HCT116 (cell line): ENCODE measurements at regions not wholly inside any gene's neighbourhood (a gene's known extent, or its start where the extent isn't known, plus 50 kb on each side); places are given as distances from the start of the nearest gene placed in this dataset.

Source experiments
- ATAC-seq: fragments of 200-7000 bp; cut with Tn5 transposase; 2 replicates; pipeline ENCODE4 v1.9.1; 2020; ENCODE audit warnings: mild to moderate bottlenecking, moderate library complexity
- BruUV-seq: library from RNA; stranded (reverse); fragments of 400-500 nt; replicated peaks from 2 replicates; lab custom pipeline; 2021; lab: Mats Ljungman, UMichigan
- CTCF ChIA-PET: fragments of 300-600 bp; sonication (Branson Sonifier 250); formaldehyde crosslinking; loops from one replicate; lab custom pipeline; 2021; ENCODE audit warnings: antibody characterized with exemption; lab: Charles Lee
- POLR2A ChIA-PET: fragments of 300-600, 350-600 bp; sonication (Branson Sonifier 250); formaldehyde crosslinking; loops from one replicate; lab custom pipeline; 2021; ENCODE audit warnings: antibody characterized with exemption; lab: Charles Lee
- RAD21 ChIA-PET, 2 experiments: fragments of 300-600 bp; sonication (Branson Sonifier 250); formaldehyde crosslinking; loops; one replicate each; lab custom pipeline; 2023; ENCODE audit warnings: low total read pairs in 2 of 2; ENCODE audit not compliant: uncharacterized antibody in 2 of 2, unreplicated experiment in 2 of 2, low non-redundant PET in 1 of 2; lab: Charles Lee
- DNase-seq: peaks from one replicate; pipeline ENCODE4 v3.0.0-alpha.2; 2010; ENCODE audit warnings: low read depth, low spot score
- H2AFZ ChIP-seq: fragments of 200-600 bp; shearing (Covaris generic), sonication (generic); 2 replicates; pipeline ENCODE4 v1.6.1; 2017; ENCODE audit warnings: low read depth, mixed run types, mixed read lengths, antibody characterized with exemption, low read length; ENCODE audit not compliant: poor library complexity, severe bottlenecking
- H3K27ac ChIP-seq: 2 replicates; pipeline ENCODE4 v1.5.1; 2012; ENCODE audit warnings: low read depth, low read length
- H3K27me3 ChIP-seq: fragments of 200-600 bp; sonication (generic); 2 replicates; pipeline ENCODE4 v1.6.1; 2016; ENCODE audit warnings: mixed run types, low read length, mixed read lengths; ENCODE audit not compliant: insufficient read depth
- H3K36me3 ChIP-seq, 2 experiments: fragments of 200-500 bp in 1 of 2; fragments of 200-600 bp in 1 of 2; sonication (Bioruptor generic) in 1 of 2; sonication (generic) in 1 of 2; 2 replicates each; pipeline versions ENCODE4 v1.5.1 to v1.6.1; 2014 to 2016; ENCODE audit warnings: low read length in 2 of 2, inconsistent platforms in 1 of 2, mixed read lengths in 1 of 2, mixed run types in 1 of 2; ENCODE audit not compliant: insufficient read depth in 2 of 2, control insufficient read depth in 1 of 2
- H3K4me1 ChIP-seq, 2 experiments: fragments of 200-600 bp in 1 of 2; sonication (generic) in 1 of 2; 2 replicates each; pipeline versions ENCODE4 v1.5.1 to v1.6.1; 2012 to 2017; ENCODE audit warnings: low read length in 2 of 2, inconsistent platforms in 1 of 2, mild to moderate bottlenecking in 1 of 2, mixed read lengths in 1 of 2, mixed run types in 1 of 2, moderate library complexity in 1 of 2; ENCODE audit not compliant: insufficient read depth in 2 of 2, control insufficient read depth in 1 of 2
- H3K4me2 ChIP-seq: fragments of 200-600 bp; sonication (generic); 2 replicates; pipeline ENCODE4 v1.6.1; 2017; ENCODE audit warnings: mixed run types, low read length, mixed read lengths
- H3K4me3 ChIP-seq, 2 experiments: fragments of 200-600 bp in 1 of 2; sonication (generic) in 1 of 2; replicated peaks in 1 of 2; 2 replicates each; pipeline ENCODE4 v1.5.1; 2011 to 2016; ENCODE audit warnings: low read length in 2 of 2, control low read depth in 1 of 2, low read depth in 1 of 2, mild to moderate bottlenecking in 1 of 2, mixed read lengths in 1 of 2, mixed run types in 1 of 2
- H3K79me2 ChIP-seq: fragments of 200-600 bp; sonication (generic); 2 replicates; pipeline ENCODE4 v1.6.1; 2017; ENCODE audit warnings: mild to moderate bottlenecking, mixed run types, low read length, moderate library complexity, mixed read lengths; ENCODE audit not compliant: insufficient read depth
- H3K9ac ChIP-seq: fragments of 200-600 bp; sonication (generic); 2 replicates; pipeline ENCODE4 v1.6.1; 2016; ENCODE audit warnings: low read length, mixed read lengths
- H3K9me2 ChIP-seq: fragments of 200-600 bp; sonication (generic), shearing (Covaris generic); 2 replicates; pipeline ENCODE4 v1.6.1; 2017; ENCODE audit warnings: mixed run types, mild to moderate bottlenecking, moderate library complexity; ENCODE audit not compliant: insufficient read depth
- H3K9me3 ChIP-seq, 2 experiments: fragments of 200-500 bp in 1 of 2; fragments of 200-600 bp in 1 of 2; sonication (Bioruptor generic) in 1 of 2; sonication (generic) in 1 of 2; 2 replicates each; pipeline ENCODE4 v1.6.1; 2014 to 2017; ENCODE audit warnings: low read length in 2 of 2, mixed read lengths in 2 of 2, inconsistent platforms in 1 of 2, low read depth in 1 of 2, mild to moderate bottlenecking in 1 of 2, mixed run types in 1 of 2, moderate library complexity in 1 of 2; ENCODE audit not compliant: control insufficient read depth in 1 of 2, insufficient read depth in 1 of 2
- H4K20me1 ChIP-seq: fragments of 200-600 bp; sonication (generic), shearing (Covaris generic); 2 replicates; pipeline ENCODE4 v1.6.1; 2017; ENCODE audit warnings: mixed run types, mild to moderate bottlenecking, moderate library complexity; ENCODE audit not compliant: insufficient read depth
- CBX3 ChIP-seq: IDR thresholded peaks from 2 replicates; pipeline ENCODE4 v1.6.1; 2012; ENCODE audit warnings: low read depth
- CTCF ChIP-seq, 3 experiments: fragments of 200-600 bp in 1 of 3; sonication (generic) in 1 of 3; IDR thresholded peaks in 2 of 3; conservative IDR thresholded peaks in 1 of 3; 2 replicates each; pipeline ENCODE4 v1.5.1; 2012 to 2017; ENCODE audit warnings: low read depth in 2 of 3, low read length in 2 of 3, antibody characterized with exemption in 1 of 3, borderline replicate concordance in 1 of 3, control low read depth in 1 of 3, mild to moderate bottlenecking in 1 of 3, mixed read lengths in 1 of 3, mixed run types in 1 of 3, moderate library complexity in 1 of 3; ENCODE audit not compliant: insufficient read depth in 1 of 3
- ELF1 ChIP-seq: IDR thresholded peaks from 2 replicates; pipeline ENCODE4 v1.6.1; 2012; ENCODE audit warnings: low read depth, borderline replicate concordance
- EZH2 ChIP-seq: fragments of 200-600 bp; sonication (generic); IDR thresholded peaks from 2 replicates; pipeline ENCODE4 v1.6.1; 2017; ENCODE audit warnings: antibody characterized with exemption, mixed run types
- EZH2phosphoT487 ChIP-seq: fragments of 200-600 bp; IDR thresholded peaks from 2 replicates; pipeline ENCODE4 v1.6.1; 2018; ENCODE audit warnings: antibody characterized with exemption, borderline replicate concordance
- FOSL1 ChIP-seq: IDR thresholded peaks from 2 replicates; pipeline ENCODE4 v1.6.1; 2012; ENCODE audit warnings: low read depth
- JUND ChIP-seq: IDR thresholded peaks from 2 replicates; pipeline ENCODE4 v1.6.1; 2012
- MAX ChIP-seq: IDR thresholded peaks from 2 replicates; pipeline ENCODE4 v1.6.1; 2012
- POLR2A ChIP-seq: IDR thresholded peaks from 2 replicates; pipeline ENCODE4 v1.7.0; 2011; ENCODE audit warnings: borderline replicate concordance; ENCODE audit not compliant: insufficient read depth, insufficient read length; ENCODE audit errors: extremely low read depth
- RAD21 ChIP-seq: IDR thresholded peaks from 2 replicates; pipeline ENCODE4 v1.6.1; 2012; ENCODE audit warnings: low read depth, mild to moderate bottlenecking
- REST ChIP-seq: IDR thresholded peaks from 2 replicates; pipeline ENCODE4 v1.6.1; 2012; ENCODE audit warnings: low read depth
- SIN3A ChIP-seq: IDR thresholded peaks from 2 replicates; pipeline ENCODE4 v1.6.1; 2012; ENCODE audit warnings: low read depth
- SP1 ChIP-seq: IDR thresholded peaks from 2 replicates; pipeline ENCODE4 v1.6.1; 2012; ENCODE audit warnings: low read depth
- SRF ChIP-seq: IDR thresholded peaks from 2 replicates; pipeline ENCODE4 v1.6.1; 2012; ENCODE audit warnings: low read depth
- TCF7L2 ChIP-seq: IDR thresholded peaks from 2 replicates; pipeline ENCODE4 v1.7.0; 2011; ENCODE audit warnings: borderline replicate concordance, inconsistent platforms; ENCODE audit not compliant: insufficient read depth, insufficient read length; ENCODE audit errors: extremely low read depth
- ZFX ChIP-seq: fragments of 450-650 bp; IDR thresholded peaks from 2 replicates; pipeline ENCODE4 v1.6.1; 2017
- ZNF274 ChIP-seq: fragments of 200-500 bp; sonication (Bioruptor generic); IDR thresholded peaks from 2 replicates; pipeline ENCODE4 v1.6.1; 2014; ENCODE audit warnings: mild to moderate bottlenecking, low read depth, low read length, inconsistent platforms
- intact Hi-C: fragments of 100-400 bp; cut with micrococcal nuclease; formaldehyde crosslinking; loops from 2 replicates; pipeline ENCODE4 v1.10.0; 2022

GRCh38 chr2:176639016-176639343 is 369.7 kb downstream of the MTX2 start:
- Histone ChIP-seq H3K4me3 (no peak overlapping the region), H3K27ac (no peak overlapping the region), H3K9me3 (no peaks in the 10 kb centered on the region), H3K9ac (no peak overlapping the region), H3K27me3 (no peaks in the 10 kb centered on the region), H4K20me1 (no peaks in the 10 kb centered on the region), H2AFZ (peak overlapping the region; percentile 100), H3K4me2 (peak overlapping the region; percentile 70; the same call in 1 of the 2 replicates), H3K79me2 (no peaks in the 10 kb centered on the region), H3K36me3 (no peaks in the 10 kb centered on the region), H3K4me1 (peaks cover 0 to 9% of the 10 kb centered on the region in 2 experiments; a peak in 1 of 4 replicates), H3K9me2 (no peaks in the 10 kb centered on the region)
- BruUV-seq: no TSS peak
- POLR2A ChIA-PET: no interaction called here
- intact Hi-C loops: loop anchor here (2.0 to 5.0 kb wide), 2 partner anchors 184 to 508 kb away; no protein-coding TSS in a partner anchor
- RAD21 ChIA-PET: interaction anchor here (0.7 to 1.2 kb wide), 2 partner anchors 499 to 502 kb away, joined by 3 to 9 read pairs; no protein-coding TSS in a partner anchor
- no peak for ATAC-seq
- no peak for DNase-seq
- CTCF ChIA-PET: interaction anchor here (1.5 to 3.3 kb wide), 5 partner anchors 13 to 512 kb away, joined by 4 to 31 read pairs (median 12); no protein-coding TSS in a partner anchor
- TF ChIP-seq FOSL1 (no peak), SRF (no peak), EZH2 (no peak), SP1 (no peak), ZNF274 (no peak), CTCF (IDR thresholded peaks at IDR 0.05 in 2 of 3, conservative IDR thresholded peaks at IDR 0.05 in 1 of 3; ENCODE audit: borderline replicate concordance in 1 of 3, insufficient read depth in 1 of 3, low read depth in 2 of 3, low read length in 2 of 3) (no peak), CBX3 (no peak), EZH2phosphoT487 (no peak), ELF1 (no peak), RAD21 (no peak), SIN3A (no peak), MAX (no peak), ZFX (no peak), JUND (no peak), TCF7L2 (no peak), REST (no peak), POLR2A (no peak)
